Activated CD8-positive, alpha-beta T cell treated with anti-CD3 and anti-CD28 coated beads for 36 hours (primary cell): ENCODE measurements at regions not wholly inside any gene's neighbourhood (a gene's known extent, or its start where the extent isn't known, plus 50 kb on each side); places are given as distances from the start of the nearest gene placed in this dataset.

Source experiments
- ATAC-seq: fragments of 200-7000 bp; cut with Tn5 transposase; one replicate; pipeline ENCODE4 v1.10.0; 2021; ENCODE audit warnings: mild to moderate bottlenecking, moderate library complexity
- CTCF ChIA-PET: fragments of 350-600 bp; sonication (Branson Sonifier 250); formaldehyde crosslinking; loops from one replicate; lab custom pipeline; 2021; ENCODE audit warnings: antibody characterized with exemption; lab: Charles Lee
- POLR2A ChIA-PET: fragments of 350-600 bp; sonication (Branson Sonifier 250); formaldehyde crosslinking; loops from one replicate; lab custom pipeline; 2021; ENCODE audit warnings: antibody characterized with exemption; lab: Charles Lee
- DNase-seq: peaks from one replicate; pipeline ENCODE4 v3.0.0-alpha.2; 2020
- H3K27ac Mint-ChIP-seq: one replicate; pipeline ENCODE4 v1.8.0; 2021; ENCODE audit warnings: mild to moderate bottlenecking, mixed read lengths
- H3K27me3 Mint-ChIP-seq: one replicate; pipeline ENCODE4 v1.8.0; 2021; ENCODE audit warnings: mixed read lengths
- H3K36me3 Mint-ChIP-seq: one replicate; pipeline ENCODE4 v1.8.0; 2021; ENCODE audit warnings: low read depth, mixed read lengths
- H3K4me1 Mint-ChIP-seq: one replicate; pipeline ENCODE4 v1.8.0; 2021; ENCODE audit warnings: low read depth, mixed read lengths
- H3K4me3 Mint-ChIP-seq: one replicate; pipeline ENCODE4 v1.8.0; 2021; ENCODE audit warnings: mild to moderate bottlenecking, moderate library complexity, mixed read lengths
- H3K9me3 Mint-ChIP-seq: one replicate; pipeline ENCODE4 v1.8.0; 2021; ENCODE audit warnings: mixed read lengths
- CTCF ChIP-seq: fragments of 200-600 bp; IDR thresholded peaks from one replicate; pipeline ENCODE4 v1.8.0; 2022; ENCODE audit warnings: antibody characterized with exemption, mild to moderate bottlenecking
- intact Hi-C: fragments of 100-400 bp; cut with micrococcal nuclease; formaldehyde crosslinking; loops from one replicate; pipeline ENCODE4 v1.10.0; 2022

- POLR2A ChIA-PET, result no interaction called here
- Mint-ChIP-seq H3K4me3 (no peak overlapping the region), H3K27ac (no peak overlapping the region), H3K36me3 (no peaks in the 10 kb centered on the region), H3K9me3 (peaks cover 5% of the 10 kb centered on the region), H3K27me3 (no peaks in the 10 kb centered on the region), H3K4me1 (no peaks in the 10 kb centered on the region)
- ATAC-seq (no peak), DNase-seq (no peak)
- CTCF ChIA-PET, result no interaction called here
- intact Hi-C loops, result no loop called here
- TF ChIP-seq CTCF, result no peak
Measured at GRCh38 chr4:58510652-58511051, 1400.5 kb upstream of the IGFBP7 start.

DNA sequence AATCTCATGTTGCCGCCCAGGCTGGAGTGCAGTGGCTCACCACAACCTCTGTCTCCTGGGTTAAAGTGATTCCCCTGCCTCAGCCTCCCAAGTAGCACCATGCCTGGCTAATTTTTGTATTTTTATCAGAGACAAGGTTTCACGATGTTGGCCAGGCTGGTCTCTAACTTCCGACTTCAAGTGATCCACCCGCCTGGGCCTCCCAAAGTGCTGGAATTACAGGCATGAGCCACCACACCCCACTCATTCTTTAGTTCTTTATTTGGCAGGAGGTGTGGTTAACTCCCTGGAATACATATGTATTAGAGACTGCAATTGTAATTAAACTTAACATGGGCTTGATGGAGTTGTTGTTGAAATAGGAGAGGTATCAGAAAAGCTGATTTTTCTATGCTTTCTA lies 1396.9 kb upstream of the IGFBP7 start:
- Mint-ChIP-seq H3K4me1 (no peaks in the 10 kb centered on the region), H3K27ac (no peak overlapping the region), H3K4me3 (no peak overlapping the region), H3K36me3 (no peaks in the 10 kb centered on the region), H3K27me3 (no peaks in the 10 kb centered on the region), H3K9me3 (peaks cover 5% of the 10 kb centered on the region)
- TF ChIP-seq CTCF, result no peak
- ATAC-seq (no peak), DNase-seq (no peak)
- intact Hi-C loops, result no loop called here
- ChIA-PET CTCF (no interaction called here), POLR2A (no interaction called here)

- ChIA-PET POLR2A (no interaction called here), CTCF (no interaction called here)
- Mint-ChIP-seq H3K36me3 (no peaks in the 10 kb centered on the region), H3K27ac (no peak overlapping the region), H3K9me3 (no peaks in the 10 kb centered on the region), H3K4me3 (no peak overlapping the region), H3K27me3 (no peaks in the 10 kb centered on the region), H3K4me1 (no peaks in the 10 kb centered on the region)
- DNase-seq (no peak), ATAC-seq (no peak)
- intact Hi-C loops, result no loop called here
- TF ChIP-seq CTCF, result no peak
Measured at GRCh38 chr4:58502839-58503238, 1392.7 kb upstream of the IGFBP7 start.

- H3K36me3 Mint-ChIP-seq, result no peaks in the 10 kb centered on the region
- no peaks in the 10 kb centered on the region for H3K27me3 Mint-ChIP-seq
- no peaks in the 10 kb centered on the region for H3K4me1 Mint-ChIP-seq
- DNase-seq (no peak), ATAC-seq (no peak)
- H3K9me3 Mint-ChIP-seq, result peaks cover 3% of the 10 kb centered on the region
- H3K4me3 Mint-ChIP-seq, result no peak overlapping the region
- ChIA-PET POLR2A (no interaction called here), CTCF (no interaction called here)
- no peak overlapping the region for H3K27ac Mint-ChIP-seq
- no peak for TF ChIP-seq CTCF
- intact Hi-C loops, result no loop called here
Measured at GRCh38 chr4:58499182-58499581, 1389.0 kb upstream of the IGFBP7 start.

- ChIA-PET POLR2A (no interaction called here), CTCF (no interaction called here)
- Mint-ChIP-seq H3K4me3 (no peak overlapping the region), H3K36me3 (no peaks in the 10 kb centered on the region), H3K27me3 (no peaks in the 10 kb centered on the region), H3K27ac (no peak overlapping the region), H3K4me1 (no peaks in the 10 kb centered on the region), H3K9me3 (peaks cover 6% of the 10 kb centered on the region)
- ATAC-seq (no peak), DNase-seq (no peak)
- no peak for TF ChIP-seq CTCF
- intact Hi-C loops, result no loop called here
Measured at GRCh38 chr4:58491620-58492019, 1381.4 kb upstream of the IGFBP7 start.
